Rectal smooth muscle tissue (tissue), 1 donor: ENCODE measurements at regions not wholly inside any gene's neighbourhood (a gene's known extent, or its start where the extent isn't known, plus 50 kb on each side); places are given as distances from the start of the nearest gene placed in this dataset.

Experiments
- H3K27ac ChIP-seq: one replicate; pipeline ENCODE4 v1.7.0; 2013; ENCODE audit warnings: low read depth, low read length, inconsistent platforms
- H3K27me3 ChIP-seq: one replicate; pipeline ENCODE4 v1.7.0; 2013; ENCODE audit warnings: low read length; ENCODE audit not compliant: control insufficient read depth, insufficient read depth
- H3K36me3 ChIP-seq: one replicate; pipeline ENCODE4 v1.7.0; 2013; ENCODE audit warnings: low read length; ENCODE audit not compliant: control insufficient read depth, insufficient read depth
- H3K4me1 ChIP-seq: one replicate; pipeline ENCODE4 v1.7.0; 2013; ENCODE audit warnings: low read length; ENCODE audit not compliant: control insufficient read depth, insufficient read depth
- H3K4me3 ChIP-seq: one replicate; pipeline ENCODE4 v1.7.0; 2013; ENCODE audit warnings: low read length
- H3K9ac ChIP-seq: one replicate; pipeline ENCODE4 v1.7.0; 2013; ENCODE audit warnings: low read length

GRCh38 chr3:87410110-87410509 lies 133.7 kb upstream of the POU1F1 start:
- Histone ChIP-seq H3K9ac (no peak overlapping the region), H3K27me3 (no peaks in the 10 kb centered on the region), H3K4me3 (no peak overlapping the region), H3K27ac (no peak overlapping the region), H3K36me3 (no peaks in the 10 kb centered on the region), H3K4me1 (no peaks in the 10 kb centered on the region)

GRCh38 chr3:87398168-87398801 lies 121.9 kb upstream of the POU1F1 start:
- Histone ChIP-seq H3K4me3 (no peak overlapping the region), H3K36me3 (no peaks in the 10 kb centered on the region), H3K27ac (no peak overlapping the region), H3K27me3 (no peaks in the 10 kb centered on the region), H3K9ac (no peak overlapping the region), H3K4me1 (no peaks in the 10 kb centered on the region)

GRCh38 chr3:87397211-87397610 lies 120.8 kb upstream of the POU1F1 start:
- no peaks in the 10 kb centered on the region for H3K27me3 ChIP-seq
- H3K36me3 ChIP-seq: no peaks in the 10 kb centered on the region
- H3K27ac ChIP-seq: no peak overlapping the region
- H3K4me1 ChIP-seq: no peaks in the 10 kb centered on the region
- H3K9ac ChIP-seq: no peak overlapping the region
- no peak overlapping the region for H3K4me3 ChIP-seq

GRCh38 chr3:87390821-87391220 lies 114.4 kb upstream of the POU1F1 start:
- H3K27ac ChIP-seq: no peak overlapping the region
- H3K36me3 ChIP-seq: no peaks in the 10 kb centered on the region

GRCh38 chr3:87390353-87390752 lies 114.0 kb upstream of the POU1F1 start:
- no peak overlapping the region for H3K9ac ChIP-seq
- H3K27ac ChIP-seq: no peak overlapping the region
- no peaks in the 10 kb centered on the region for H3K27me3 ChIP-seq
- H3K4me3 ChIP-seq: no peak overlapping the region
- H3K36me3 ChIP-seq: no peaks in the 10 kb centered on the region
- no peaks in the 10 kb centered on the region for H3K4me1 ChIP-seq

More at GRCh38 chr3:87390821-87391220, 114.4 kb upstream of the POU1F1 start:
- no peak overlapping the region for H3K9ac ChIP-seq
- no peaks in the 10 kb centered on the region for H3K4me1 ChIP-seq
- H3K4me3 ChIP-seq: no peak overlapping the region
- H3K27me3 ChIP-seq: no peaks in the 10 kb centered on the region

- Histone ChIP-seq H3K4me1 (no peaks in the 10 kb centered on the region), H3K36me3 (no peaks in the 10 kb centered on the region), H3K4me3 (no peak overlapping the region), H3K9ac (no peak overlapping the region), H3K27me3 (no peaks in the 10 kb centered on the region), H3K27ac (no peak overlapping the region)
Observed at GRCh38 chr3:87375231-87375682, 98.9 kb upstream of the POU1F1 start.

- Histone ChIP-seq H3K36me3 (no peaks in the 10 kb centered on the region), H3K4me3 (no peak overlapping the region), H3K4me1 (no peaks in the 10 kb centered on the region), H3K9ac (no peak overlapping the region), H3K27me3 (no peaks in the 10 kb centered on the region), H3K27ac (no peak overlapping the region)
Observed at GRCh38 chr3:87370007-87370406, 93.6 kb upstream of the POU1F1 start.

- no peaks in the 10 kb centered on the region for H3K27me3 ChIP-seq
- H3K36me3 ChIP-seq: no peaks in the 10 kb centered on the region
- H3K4me3 ChIP-seq: no peak overlapping the region
- no peaks in the 10 kb centered on the region for H3K4me1 ChIP-seq
- H3K27ac ChIP-seq: no peak overlapping the region
- no peak overlapping the region for H3K9ac ChIP-seq
Observed at GRCh38 chr3:87367736-87368135, 91.4 kb upstream of the POU1F1 start.

GRCh38 chr3:87363721-87364120 lies 87.3 kb upstream of the POU1F1 start:
- Histone ChIP-seq H3K36me3 (no peaks in the 10 kb centered on the region), H3K27me3 (no peaks in the 10 kb centered on the region), H3K27ac (no peak overlapping the region), H3K4me1 (no peaks in the 10 kb centered on the region), H3K9ac (no peak overlapping the region), H3K4me3 (no peak overlapping the region)

- no peak overlapping the region for H3K27ac ChIP-seq
- no peaks in the 10 kb centered on the region for H3K36me3 ChIP-seq
Observed at GRCh38 chr3:87361956-87362355, 85.6 kb upstream of the POU1F1 start.

GRCh38 chr3:87361271-87361670 lies 84.9 kb upstream of the POU1F1 start:
- H3K9ac ChIP-seq: no peak overlapping the region
- no peak overlapping the region for H3K4me3 ChIP-seq
- no peaks in the 10 kb centered on the region for H3K4me1 ChIP-seq
- no peak overlapping the region for H3K27ac ChIP-seq
- H3K27me3 ChIP-seq: no peaks in the 10 kb centered on the region
- no peaks in the 10 kb centered on the region for H3K36me3 ChIP-seq

More at GRCh38 chr3:87361956-87362355, 85.6 kb upstream of the POU1F1 start:
- Histone ChIP-seq H3K9ac (no peak overlapping the region), H3K27me3 (no peaks in the 10 kb centered on the region), H3K4me1 (no peaks in the 10 kb centered on the region), H3K4me3 (no peak overlapping the region)

- Histone ChIP-seq H3K4me3 (no peak overlapping the region), H3K27me3 (no peaks in the 10 kb centered on the region), H3K4me1 (no peaks in the 10 kb centered on the region), H3K36me3 (no peaks in the 10 kb centered on the region), H3K9ac (no peak overlapping the region), H3K27ac (no peak overlapping the region)
Observed at GRCh38 chr3:87359826-87360225, 83.4 kb upstream of the POU1F1 start.

GRCh38 chr3:87359025-87359424 lies 82.6 kb upstream of the POU1F1 start:
- Histone ChIP-seq H3K27me3 (no peaks in the 10 kb centered on the region), H3K36me3 (no peaks in the 10 kb centered on the region), H3K27ac (no peak overlapping the region), H3K9ac (no peak overlapping the region), H3K4me3 (no peak overlapping the region), H3K4me1 (no peaks in the 10 kb centered on the region)
